IMR-90 (cell line): ENCODE measurements at regions not wholly inside any gene's neighbourhood (a gene's known extent, or its start where the extent isn't known, plus 50 kb on each side); places are given as distances from the start of the nearest gene placed in this dataset. TPM values are rescaled to one million over a fixed set of nuclear protein-coding genes. Genes with fewer than 3 reads are reported as not detected.
"Not testable (repeated sequence)": the region's sequence is repeated elsewhere in the genome, so short reads cannot be mapped to it uniquely, and the experiment has no call there.

Experiments
- ATAC-seq: fragments of 200-7000 bp; cut with Tn5 transposase; 2 replicates; pipeline ENCODE4 v1.9.1; 2020; ENCODE audit warnings: low read depth, mild to moderate bottlenecking, moderate library complexity
- BruUV-seq: library from RNA; stranded (reverse); fragments of 400-500 nt; replicated peaks from 2 replicates; lab custom pipeline; 2021; lab: Mats Ljungman, UMichigan
- CTCF ChIA-PET: fragments of 300-600 bp; formaldehyde crosslinking; extraction: SDS; loops from one replicate; lab custom pipeline; 2021; ENCODE audit warnings: antibody characterized with exemption; lab: Yijun Ruan, JAX
- POLR2A ChIA-PET: fragments of 300-600 bp; sonication (Branson Sonifier 250); formaldehyde crosslinking; loops from one replicate; lab custom pipeline; 2022; ENCODE audit warnings: antibody characterized with exemption; ENCODE audit not compliant: unreplicated experiment; lab: Charles Lee
- DNase-seq: peaks from one replicate; pipeline ENCODE4 v3.0.0; 2013
- H2AFZ ChIP-seq: replicated peaks from 2 replicates; pipeline ENCODE3; 2013; ENCODE audit warnings: low read length, mild to moderate bottlenecking; ENCODE audit not compliant: poor library complexity
- H2AK5ac ChIP-seq: 2 replicates; pipeline ENCODE4 v1.6.1; 2013; ENCODE audit warnings: low read depth, low read length, inconsistent platforms
- H2AK9ac ChIP-seq: replicated peaks from 2 replicates; pipeline ENCODE3; 2013; ENCODE audit warnings: mild to moderate bottlenecking, low read depth, low read length, moderate library complexity; ENCODE audit not compliant: poor library complexity
- H2BK120ac ChIP-seq: 2 replicates; pipeline ENCODE4 v1.6.1; 2013; ENCODE audit warnings: low read depth, low read length, inconsistent platforms
- H2BK15ac ChIP-seq: 3 replicates; pipeline ENCODE4 v1.6.1; 2013; ENCODE audit warnings: low read depth, low read length, inconsistent platforms
- H2BK20ac ChIP-seq: 2 replicates; pipeline ENCODE4 v1.6.1; 2013; ENCODE audit warnings: low read depth, mild to moderate bottlenecking, inconsistent platforms, low read length, moderate library complexity
- H2BK5ac ChIP-seq: 2 replicates; pipeline ENCODE4 v1.6.1; 2013; ENCODE audit warnings: mild to moderate bottlenecking, low read depth, low read length, inconsistent platforms; ENCODE audit not compliant: poor library complexity, severe bottlenecking
- H3K14ac ChIP-seq: replicated peaks from 2 replicates; pipeline ENCODE4 v1.6.1; 2013; ENCODE audit warnings: low read depth, low read length, inconsistent platforms
- H3K18ac ChIP-seq: 2 replicates; pipeline ENCODE4 v1.6.1; 2013; ENCODE audit warnings: low read depth, low read length, control low read depth
- H3K23ac ChIP-seq: 2 replicates; pipeline ENCODE4 v1.6.1; 2013; ENCODE audit warnings: low read depth, low read length, inconsistent platforms
- H3K27ac ChIP-seq: 2 replicates; pipeline ENCODE4 v1.5.1; 2013; ENCODE audit warnings: mild to moderate bottlenecking, control low read depth, low read length; ENCODE audit not compliant: insufficient read depth
- H3K27me3 ChIP-seq: 2 replicates; pipeline ENCODE4 v1.6.1; 2013; ENCODE audit warnings: low read length; ENCODE audit not compliant: control insufficient read depth, insufficient read depth
- H3K36me3 ChIP-seq: 2 replicates; pipeline ENCODE4 v1.6.1; 2013; ENCODE audit warnings: low read length, mixed read lengths; ENCODE audit not compliant: control insufficient read depth, insufficient read depth
- H3K4ac ChIP-seq: 2 replicates; pipeline ENCODE4 v1.6.1; 2013; ENCODE audit warnings: low read depth, low read length, inconsistent platforms
- H3K4me1 ChIP-seq: 2 replicates; pipeline ENCODE4 v1.6.1; 2013; ENCODE audit warnings: low read length, mixed read lengths; ENCODE audit not compliant: control insufficient read depth, insufficient read depth
- H3K4me2 ChIP-seq: 2 replicates; pipeline ENCODE4 v1.6.1; 2013; ENCODE audit warnings: low read depth, mild to moderate bottlenecking, control low read depth, low read length, moderate library complexity
- H3K4me3 ChIP-seq: 2 replicates; pipeline ENCODE4 v1.5.1; 2013; ENCODE audit warnings: low read depth, mild to moderate bottlenecking, control low read depth, low read length, moderate library complexity; ENCODE audit not compliant: insufficient read depth
- H3K56ac ChIP-seq: 2 replicates; pipeline ENCODE4 v1.6.1; 2013; ENCODE audit warnings: low read length, inconsistent platforms; ENCODE audit not compliant: insufficient read depth; ENCODE audit errors: extremely low read depth
- H3K79me1 ChIP-seq, 2 experiments: 2 replicates each; pipeline ENCODE4 v1.6.1; 2013; ENCODE audit warnings: low read length in 2 of 2, inconsistent platforms in 1 of 2, low read depth in 1 of 2
- H3K9ac ChIP-seq: 2 replicates; pipeline ENCODE4 v1.6.1; 2013; ENCODE audit warnings: low read depth, low read length, control low read depth
- H3K9me1 ChIP-seq: 2 replicates; pipeline ENCODE4 v1.6.1; 2013; ENCODE audit warnings: low read length, inconsistent platforms; ENCODE audit not compliant: insufficient read depth
- H3K9me3 ChIP-seq: 2 replicates; pipeline ENCODE4 v1.6.1; 2013; ENCODE audit warnings: low read length; ENCODE audit not compliant: control insufficient read depth, insufficient read depth
- H4K20me1 ChIP-seq: 2 replicates; pipeline ENCODE4 v1.6.1; 2013; ENCODE audit warnings: low read length, inconsistent platforms; ENCODE audit not compliant: insufficient read depth
- H4K5ac ChIP-seq: 2 replicates; pipeline ENCODE4 v1.6.1; 2013; ENCODE audit warnings: mild to moderate bottlenecking, low read depth, low read length, control low read depth
- H4K8ac ChIP-seq, 2 experiments: 2 replicates each; pipeline ENCODE4 v1.6.1; 2013; ENCODE audit warnings: low read depth in 2 of 2, low read length in 2 of 2, control low read depth in 1 of 2, inconsistent platforms in 1 of 2
- H4K91ac ChIP-seq: 2 replicates; pipeline ENCODE4 v1.6.1; 2013; ENCODE audit warnings: low read depth, low read length, inconsistent platforms; ENCODE audit not compliant: insufficient read depth
- dilution Hi-C: fragments of 300-500 bp; cut with HindIII; formaldehyde crosslinking; loops from one replicate; pipeline ENCODE4 v1.14.3; 2018; ENCODE audit warnings: low sequenced_read_pairs; ENCODE audit not compliant: unreplicated experiment
- in situ Hi-C: fragments of 300-500 bp; cut with MboI; formaldehyde crosslinking; loops from 3 replicates; pipeline ENCODE4 v1.14.3; 2019; ENCODE audit warnings: low sequenced_read_pairs, inconsistent platforms, mixed read lengths
- intact Hi-C: fragments of 100-400 bp; cut with micrococcal nuclease; formaldehyde crosslinking; loops from 2 replicates; pipeline ENCODE4 v1.10.0; 2022
- microRNA-seq, 2 experiments: library from miRNA; stranded (forward) in 1 of 2; unstranded in 1 of 2; fragments of 10-50 nt in 1 of 2; fragments of <30 nt in 1 of 2; gene quantifications in 1 of 2; microRNA quantifications in 1 of 2; one replicate each; pipeline versions ENCODE3 to v1.1.0; 2013 to 2020; ENCODE audit not compliant: insufficient read depth in 1 of 2, insufficient read length in 1 of 2, unreplicated experiment in 1 of 2
- small RNA-seq, 5 experiments: library from RNA; depleted of rRNA; stranded (forward); fragments of <200 nt; gene quantifications; one replicate each; pipeline ENCODE3, GENCODE V24; 2012

GRCh38 chrX:87178009-87178408 is 339.6 kb upstream of the KLHL4 start:
- H3K14ac ChIP-seq, H3K9ac ChIP-seq, H3K18ac ChIP-seq, H4K8ac ChIP-seq, H3K79me1 ChIP-seq, POLR2A ChIA-PET, H2AFZ ChIP-seq, H2BK15ac ChIP-seq, H3K56ac ChIP-seq, H4K20me1 ChIP-seq, BruUV-seq, H3K23ac ChIP-seq, H3K9me3 ChIP-seq, in situ Hi-C loops, H2BK120ac ChIP-seq, ATAC-seq, H3K27ac ChIP-seq, H3K4me3 ChIP-seq, H3K27me3 ChIP-seq, H4K5ac ChIP-seq, H2BK5ac ChIP-seq, H2AK5ac ChIP-seq, H4K91ac ChIP-seq, CTCF ChIA-PET, H3K4ac ChIP-seq, H2BK20ac ChIP-seq, H2AK9ac ChIP-seq, H3K36me3 ChIP-seq, dilution Hi-C loops, H3K4me1 ChIP-seq, DNase-seq, H3K9me1 ChIP-seq, H3K4me2 ChIP-seq: not testable (repeated sequence)
- intact Hi-C loops: loop anchor here (10.0 kb wide), 1 partner anchor 143 kb away; no protein-coding TSS in a partner anchor

Small RNA genes in the stretch of these regions (microRNA-seq; reads per million reads assigned to microRNA genes)
- gene RF00279 (ENCODE audit: insufficient read depth, insufficient read length): not detected
- not detected for gene Z82210.1 (ENCODE audit: insufficient read depth, insufficient read length)

Small RNA genes in the stretch of these regions (small RNA-seq; reads per million reads assigned to genes)
- gene RF00279 (0 reads per million in 5 experiments), gene Z82210.1 (0 to 0.08 (median 0) reads per million in 5 experiments)
